OCI-LY1 (cell line): ENCODE measurements at regions not wholly inside any gene's neighbourhood (a gene's known extent, or its start where the extent isn't known, plus 50 kb on each side); places are given as distances from the start of the nearest gene placed in this dataset.

Source experiments
- EZH2 ChIP-seq: fragments of 200-600 bp; sonication (generic), shearing (Covaris generic); IDR thresholded peaks from 2 replicates; pipeline ENCODE4 v1.8.0; 2017; ENCODE audit warnings: borderline replicate concordance, mixed run types, mild to moderate bottlenecking, antibody characterized with exemption, low read length, moderate library complexity, mixed read lengths
- TF ChIP-seq, protein P1 (sequence below): fragments of 200-600 bp; sonication (generic), shearing (Covaris generic); IDR thresholded peaks from 2 replicates; pipeline ENCODE4 v1.5.1; 2017; ENCODE audit warnings: mild to moderate bottlenecking, antibody characterized with exemption, low read length, moderate library complexity, mixed read lengths

DNA sequence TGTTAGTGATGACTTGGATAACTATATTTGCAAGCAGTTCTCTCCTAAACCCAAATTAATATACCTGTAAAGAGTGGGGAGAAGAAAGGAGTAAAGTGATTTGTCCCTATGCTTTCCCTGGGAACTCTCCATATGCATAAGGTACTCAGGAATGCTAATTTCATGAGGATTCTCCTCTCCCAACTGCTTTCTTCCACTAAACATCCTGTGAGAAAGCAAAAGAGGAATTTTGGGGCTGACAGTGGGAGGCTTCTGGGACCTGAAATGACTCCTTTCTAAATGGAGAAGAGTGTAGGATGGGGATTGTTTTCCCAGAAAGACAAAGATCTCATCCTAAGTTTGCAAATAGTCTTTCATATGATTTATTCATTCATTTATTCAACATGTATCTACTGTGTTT lies 250.5 kb downstream of the TDRD3 start:
- TF ChIP-seq, protein P1, sequence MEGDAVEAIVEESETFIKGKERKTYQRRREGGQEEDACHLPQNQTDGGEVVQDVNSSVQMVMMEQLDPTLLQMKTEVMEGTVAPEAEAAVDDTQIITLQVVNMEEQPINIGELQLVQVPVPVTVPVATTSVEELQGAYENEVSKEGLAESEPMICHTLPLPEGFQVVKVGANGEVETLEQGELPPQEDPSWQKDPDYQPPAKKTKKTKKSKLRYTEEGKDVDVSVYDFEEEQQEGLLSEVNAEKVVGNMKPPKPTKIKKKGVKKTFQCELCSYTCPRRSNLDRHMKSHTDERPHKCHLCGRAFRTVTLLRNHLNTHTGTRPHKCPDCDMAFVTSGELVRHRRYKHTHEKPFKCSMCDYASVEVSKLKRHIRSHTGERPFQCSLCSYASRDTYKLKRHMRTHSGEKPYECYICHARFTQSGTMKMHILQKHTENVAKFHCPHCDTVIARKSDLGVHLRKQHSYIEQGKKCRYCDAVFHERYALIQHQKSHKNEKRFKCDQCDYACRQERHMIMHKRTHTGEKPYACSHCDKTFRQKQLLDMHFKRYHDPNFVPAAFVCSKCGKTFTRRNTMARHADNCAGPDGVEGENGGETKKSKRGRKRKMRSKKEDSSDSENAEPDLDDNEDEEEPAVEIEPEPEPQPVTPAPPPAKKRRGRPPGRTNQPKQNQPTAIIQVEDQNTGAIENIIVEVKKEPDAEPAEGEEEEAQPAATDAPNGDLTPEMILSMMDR, result no peak
- no peak for TF ChIP-seq EZH2
